Large intestine (tissue), 3 donors: ENCODE measurements at regions not wholly inside any gene's neighbourhood (a gene's known extent, or its start where the extent isn't known, plus 50 kb on each side); places are given as distances from the start of the nearest gene placed in this dataset.
A peak's percentile ranks its signal among the peaks of the same experiment; 100 is the strongest.
"Not testable (repeated sequence)": the region's sequence is repeated elsewhere in the genome, so short reads cannot be mapped to it uniquely, and the experiment has no call there.

ENCODE experiments used
- DNase-seq, 2 donors: peaks; one replicate each; pipeline versions ENCODE4 v3.0.0 to v3.0.0-alpha.2; 2013
- H3K27ac ChIP-seq: one replicate; pipeline ENCODE4 v1.5.1; 2013; ENCODE audit warnings: low read length
- H3K27me3 ChIP-seq: 2 replicates; pipeline ENCODE4 v1.6.1; 2013; ENCODE audit warnings: low read length; ENCODE audit not compliant: control insufficient read depth, insufficient read depth
- H3K36me3 ChIP-seq: 2 replicates; pipeline ENCODE4 v1.6.1; 2013; ENCODE audit warnings: low read length; ENCODE audit not compliant: control insufficient read depth, insufficient read depth
- H3K4me1 ChIP-seq: one replicate; pipeline ENCODE4 v1.6.1; 2013; ENCODE audit warnings: low read length; ENCODE audit not compliant: control insufficient read depth, insufficient read depth
- H3K4me3 ChIP-seq: one replicate; pipeline ENCODE4 v1.5.1; 2013; ENCODE audit warnings: low read length
- H3K9me3 ChIP-seq: one replicate; pipeline ENCODE4 v1.6.1; 2013; ENCODE audit warnings: mild to moderate bottlenecking, low read depth, low read length, moderate library complexity; ENCODE audit not compliant: control insufficient read depth
- WGBS: methylation state at CpG from one replicate; pipeline ENCODE4 v1.1.5; 2013; ENCODE audit warnings: low lambda C conversion rate; ENCODE audit not compliant: insufficient coverage; 5-methylcytosine and 5-hydroxymethylcytosine counted together

- Histone ChIP-seq H3K27me3 (no peaks in the 10 kb centered on the region), H3K4me3 (no peak overlapping the region), H3K4me1 (peaks cover 22% of the 10 kb centered on the region), H3K36me3 (no peaks in the 10 kb centered on the region), H3K27ac (peak overlapping the region; percentile 79), H3K9me3 (no peaks in the 10 kb centered on the region)
- 63% methylated on average over 2 of the region's 6 CpGs for WGBS
- peak; percentile 73 to 93 for DNase-seq
These were observed 80.8 kb downstream of the CAPZA3 start for GRCh38 chr12:18818579-18819268.

- no peak for DNase-seq
- Histone ChIP-seq H3K4me1 (peaks cover 22% of the 10 kb centered on the region), H3K4me3 (no peak overlapping the region), H3K9me3 (no peaks in the 10 kb centered on the region), H3K27ac (peak overlapping the region; percentile 79), H3K36me3 (no peaks in the 10 kb centered on the region), H3K27me3 (no peaks in the 10 kb centered on the region)
- WGBS: no CpG with 5 or more reads among the region's 7 CpGs
These were observed 81.6 kb downstream of the CAPZA3 start for GRCh38 chr12:18819484-18819883.

GRCh38 chr12:18823461-18823860 is 85.5 kb downstream of the CAPZA3 start:
- no peaks in the 10 kb centered on the region for H3K36me3 ChIP-seq
- H3K9me3 ChIP-seq: no peaks in the 10 kb centered on the region
- H3K27ac ChIP-seq: no peak overlapping the region
- DNase-seq: no peak
- peaks cover 11% of the 10 kb centered on the region for H3K4me1 ChIP-seq
- WGBS: no CpG with 5 or more reads among the region's 1 CpG
- H3K27me3 ChIP-seq: no peaks in the 10 kb centered on the region
- H3K4me3 ChIP-seq: no peak overlapping the region

GRCh38 chr12:18824287-18824686 is 86.4 kb downstream of the CAPZA3 start:
- Histone ChIP-seq H3K9me3 (peaks cover 3% of the 10 kb centered on the region), H3K4me3 (no peak overlapping the region), H3K27ac (no peak overlapping the region), H3K36me3 (no peaks in the 10 kb centered on the region), H3K4me1 (peaks cover 6% of the 10 kb centered on the region), H3K27me3 (no peaks in the 10 kb centered on the region)
- 79% methylated on average over 4 of the region's 11 CpGs for WGBS
- DNase-seq: no peak

- H3K27ac ChIP-seq: no peak overlapping the region
- no peak overlapping the region for H3K4me3 ChIP-seq
- peak; percentile 8 to 20 for DNase-seq
- no peaks in the 10 kb centered on the region for H3K27me3 ChIP-seq
- no CpG with 5 or more reads among the region's 2 CpGs for WGBS
- H3K4me1 ChIP-seq: peaks cover 2% of the 10 kb centered on the region
- no peaks in the 10 kb centered on the region for H3K36me3 ChIP-seq
- H3K9me3 ChIP-seq: peaks cover 3% of the 10 kb centered on the region
These were observed 87.2 kb downstream of the CAPZA3 start for GRCh38 chr12:18825138-18825537.

GRCh38 chr12:18827913-18828312 is 90.0 kb downstream of the CAPZA3 start:
- no peak for DNase-seq
- H3K9me3 ChIP-seq: peaks cover 3% of the 10 kb centered on the region
- no peaks in the 10 kb centered on the region for H3K36me3 ChIP-seq
- no peaks in the 10 kb centered on the region for H3K27me3 ChIP-seq
- no CpG with 5 or more reads among the region's 2 CpGs for WGBS
- H3K4me1 ChIP-seq: peaks cover 2% of the 10 kb centered on the region
- no peak overlapping the region for H3K27ac ChIP-seq
- no peak overlapping the region for H3K4me3 ChIP-seq

GRCh38 chr12:18828483-18828882 is 90.6 kb downstream of the CAPZA3 start:
- Histone ChIP-seq H3K4me3 (no peak overlapping the region), H3K9me3 (peaks cover 3% of the 10 kb centered on the region), H3K27me3 (no peaks in the 10 kb centered on the region), H3K27ac (no peak overlapping the region), H3K36me3 (no peaks in the 10 kb centered on the region), H3K4me1 (peaks cover 2% of the 10 kb centered on the region)
- DNase-seq: peak; percentile 11 to 20

- Histone ChIP-seq H3K36me3 (no peaks in the 10 kb centered on the region), H3K27me3 (no peaks in the 10 kb centered on the region), H3K4me3 (no peak overlapping the region), H3K4me1 (peaks cover 2% of the 10 kb centered on the region), H3K27ac (no peak overlapping the region), H3K9me3 (peaks cover 3% of the 10 kb centered on the region)
- DNase-seq: no peak
These were observed 91.1 kb downstream of the CAPZA3 start for GRCh38 chr12:18828987-18829386.

GRCh38 chr12:18832932-18833331 is 95.0 kb downstream of the CAPZA3 start:
- WGBS: no CpG with 5 or more reads among the region's 2 CpGs

GRCh38 chr12:18837025-18837424 is 99.1 kb downstream of the CAPZA3 start:
- 53% methylated on average over 2 of the region's 4 CpGs for WGBS
- Histone ChIP-seq H3K4me3 (no peak overlapping the region), H3K9me3 (no peaks in the 10 kb centered on the region), H3K4me1 (no peaks in the 10 kb centered on the region), H3K27ac (no peak overlapping the region), H3K27me3 (no peaks in the 10 kb centered on the region), H3K36me3 (no peaks in the 10 kb centered on the region)
- DNase-seq: no peak

More at GRCh38 chr12:18832932-18833331, 95.0 kb downstream of the CAPZA3 start:
- H3K27ac ChIP-seq, H3K4me1 ChIP-seq, H3K27me3 ChIP-seq, H3K36me3 ChIP-seq, H3K9me3 ChIP-seq, H3K4me3 ChIP-seq, DNase-seq: not testable (repeated sequence)

GRCh38 chr12:18837505-18837904 is 99.6 kb downstream of the CAPZA3 start:
- Histone ChIP-seq H3K9me3 (no peaks in the 10 kb centered on the region), H3K4me1 (no peaks in the 10 kb centered on the region), H3K27ac (no peak overlapping the region), H3K36me3 (no peaks in the 10 kb centered on the region), H3K4me3 (no peak overlapping the region), H3K27me3 (no peaks in the 10 kb centered on the region)
- 70% methylated on average over 2 of the region's 2 CpGs for WGBS
- DNase-seq: no peak
